Sigmoid colon (tissue), 3 donors: ENCODE measurements at regions not wholly inside any gene's neighbourhood (a gene's known extent, or its start where the extent isn't known, plus 50 kb on each side); places are given as distances from the start of the nearest gene placed in this dataset.

ENCODE experiments used
- CTCF ChIP-seq, 4 experiments: fragments of 450-650 bp in 3 of 4; fragments of 200-600 bp in 1 of 4; IDR thresholded peaks; one replicate each; pipeline ENCODE4 v1.5.1; 2016 to 2019; ENCODE audit warnings: antibody characterized with exemption in 4 of 4, mild to moderate bottlenecking in 3 of 4, moderate library complexity in 2 of 4
- POLR2A ChIP-seq, 2 donors: fragments of 450-650 bp; IDR thresholded peaks; one replicate each; pipeline ENCODE4 v1.6.1; 2016; ENCODE audit warnings: antibody characterized with exemption in 2 of 2, mild to moderate bottlenecking in 2 of 2, moderate library complexity in 2 of 2

GRCh38 chr13:65854431-65854830 is 1375.7 kb downstream of the PCDH9 start:
- TF ChIP-seq CTCF (IDR thresholded peaks at IDR 0.05) (no peak), POLR2A (IDR thresholded peaks at IDR 0.05) (no peak)
